C4-2B (cell line): ENCODE measurements at regions not wholly inside any gene's neighbourhood (a gene's known extent, or its start where the extent isn't known, plus 50 kb on each side); places are given as distances from the start of the nearest gene placed in this dataset.

Experiments
- CTCF ChIP-seq: fragments of 450-650 bp; conservative IDR thresholded peaks from 2 replicates; pipeline ENCODE4 v1.5.1; 2017; ENCODE audit warnings: mild to moderate bottlenecking
- ZFX ChIP-seq: fragments of 450-650 bp; IDR thresholded peaks from 2 replicates; pipeline ENCODE4 v1.6.1; 2017

- TF ChIP-seq ZFX, result no peak
- no peak for TF ChIP-seq CTCF
These were observed 678.0 kb downstream of the EPHA4 start for GRCh38 chr2:220894069-220894468.
